Mesendoderm (in vitro differentiated cells): ENCODE measurements at regions not wholly inside any gene's neighbourhood (a gene's known extent, or its start where the extent isn't known, plus 50 kb on each side); places are given as distances from the start of the nearest gene placed in this dataset.

Experiments used
- DNase-seq: peaks from one replicate; pipeline ENCODE4 v3.0.0; 2013
- H2AK5ac ChIP-seq: 2 replicates; pipeline ENCODE4 v1.6.1; 2013; ENCODE audit warnings: low read length, inconsistent platforms
- H2BK120ac ChIP-seq: 2 replicates; pipeline ENCODE4 v1.6.1; 2013; ENCODE audit warnings: low read depth, mild to moderate bottlenecking, low read length, moderate library complexity, mixed read lengths
- H2BK15ac ChIP-seq: replicated peaks from 2 replicates; pipeline ENCODE4 v1.6.1; 2013; ENCODE audit warnings: low read depth, mild to moderate bottlenecking, moderate library complexity
- H2BK5ac ChIP-seq: 2 replicates; pipeline ENCODE4 v1.6.1; 2013; ENCODE audit warnings: low read length, inconsistent platforms
- H3K18ac ChIP-seq: 2 replicates; pipeline ENCODE4 v1.6.1; 2013; ENCODE audit warnings: mild to moderate bottlenecking, low read length, mixed read lengths
- H3K23ac ChIP-seq: one replicate; pipeline ENCODE4 v1.6.1; 2013; ENCODE audit warnings: low read length
- H3K27ac ChIP-seq: 2 replicates; pipeline ENCODE4 v1.5.1; 2013; ENCODE audit warnings: low read depth, mild to moderate bottlenecking, inconsistent platforms, low read length, moderate library complexity
- H3K27me3 ChIP-seq: 2 replicates; pipeline ENCODE4 v1.6.1; 2013; ENCODE audit warnings: low read length, control low read depth, mild to moderate bottlenecking, inconsistent platforms; ENCODE audit not compliant: insufficient read depth, poor library complexity
- H3K36me3 ChIP-seq: 2 replicates; pipeline ENCODE4 v1.6.1; 2013; ENCODE audit warnings: low read length, inconsistent platforms; ENCODE audit not compliant: control insufficient read depth, insufficient read depth
- H3K4ac ChIP-seq: one replicate; pipeline ENCODE4 v1.6.1; 2013; ENCODE audit warnings: low read depth, mild to moderate bottlenecking, low read length, moderate library complexity
- H3K4me1 ChIP-seq: 2 replicates; pipeline ENCODE4 v1.6.1; 2013; ENCODE audit warnings: low read depth, low read length, inconsistent platforms; ENCODE audit not compliant: control insufficient read depth
- H3K4me2 ChIP-seq: 2 replicates; pipeline ENCODE4 v1.6.1; 2013; ENCODE audit warnings: low read length
- H3K4me3 ChIP-seq: 2 replicates; pipeline ENCODE4 v1.5.1; 2013; ENCODE audit warnings: mild to moderate bottlenecking, low read length
- H3K56ac ChIP-seq: one replicate; pipeline ENCODE4 v1.6.1; 2013; ENCODE audit warnings: low read length
- H3K79me1 ChIP-seq: 2 replicates; pipeline ENCODE4 v1.6.1; 2013; ENCODE audit warnings: low read length, inconsistent platforms
- H3K79me2 ChIP-seq: 2 replicates; pipeline ENCODE4 v1.6.1; 2013; ENCODE audit warnings: mild to moderate bottlenecking, low read length; ENCODE audit not compliant: control insufficient read depth, insufficient read depth
- H3K9ac ChIP-seq: 2 replicates; pipeline ENCODE4 v1.6.1; 2013; ENCODE audit warnings: low read length, inconsistent platforms
- H4K5ac ChIP-seq: one replicate; pipeline ENCODE4 v1.6.1; 2013; ENCODE audit warnings: low read length
- H4K8ac ChIP-seq: one replicate; pipeline ENCODE4 v1.6.1; 2013; ENCODE audit warnings: low read depth, mild to moderate bottlenecking, control low read depth, low read length, moderate library complexity
- WGBS: extraction: QIAGEN DNeasy Blood & Tissue Kit; methylation state at CpG from one replicate; pipeline ENCODE4 v1.1.7; 2013; ENCODE audit warnings: low lambda C conversion rate, missing lambda C conversion rate; ENCODE audit not compliant: insufficient coverage; ENCODE audit errors: extremely low coverage; 5-methylcytosine and 5-hydroxymethylcytosine counted together

GRCh38 chr9:16030528-16031185 lies 477.8 kb downstream of the CCDC171 start:
- Histone ChIP-seq H2BK15ac (no peak overlapping the region), H3K27ac (no peak overlapping the region), H3K4ac (no peak overlapping the region), H2AK5ac (no peak overlapping the region), H3K36me3 (no peaks in the 10 kb centered on the region), H3K23ac (no peak overlapping the region), H3K79me1 (no peaks in the 10 kb centered on the region), H3K56ac (peak overlapping the region; percentile 42), H3K27me3 (no peaks in the 10 kb centered on the region), H3K4me3 (no peak overlapping the region), H3K18ac (no peak overlapping the region), H4K5ac (no peak overlapping the region), H3K4me2 (no peak overlapping the region), H3K9ac (no peak overlapping the region), H3K79me2 (no peaks in the 10 kb centered on the region), H4K8ac (no peak overlapping the region), H2BK120ac (no peak overlapping the region), H3K4me1 (peaks cover 13% of the 10 kb centered on the region), H2BK5ac (peak overlapping the region; percentile 30)
- DNase-seq, result peak; percentile 49
- WGBS, result no CpG with 5 or more reads among the region's 8 CpGs

- Histone ChIP-seq H4K8ac (no peak overlapping the region), H3K4me1 (peaks cover 13% of the 10 kb centered on the region), H3K56ac (peak overlapping the region; percentile 47), H3K4ac (no peak overlapping the region), H3K36me3 (no peaks in the 10 kb centered on the region), H3K79me2 (no peaks in the 10 kb centered on the region), H3K79me1 (no peaks in the 10 kb centered on the region), H2AK5ac (no peak overlapping the region), H2BK5ac (no peak overlapping the region), H3K23ac (no peak overlapping the region), H4K5ac (no peak overlapping the region), H3K4me3 (no peak overlapping the region), H3K4me2 (no peak overlapping the region), H3K18ac (no peak overlapping the region), H3K27ac (no peak overlapping the region), H3K9ac (no peak overlapping the region), H2BK15ac (no peak overlapping the region), H2BK120ac (no peak overlapping the region), H3K27me3 (no peaks in the 10 kb centered on the region)
- no CpG with 5 or more reads among the region's 2 CpGs for WGBS
- peak; percentile 88 for DNase-seq
These were observed 478.6 kb downstream of the CCDC171 start for GRCh38 chr9:16031486-16031885.

- Histone ChIP-seq H3K79me2 (no peaks in the 10 kb centered on the region), H3K4me3 (no peak overlapping the region), H3K4me1 (peaks cover 13% of the 10 kb centered on the region), H3K9ac (no peak overlapping the region), H3K18ac (no peak overlapping the region), H2AK5ac (no peak overlapping the region), H3K27ac (no peak overlapping the region), H3K79me1 (no peaks in the 10 kb centered on the region), H3K56ac (peak overlapping the region; percentile 47), H3K4me2 (no peak overlapping the region), H2BK5ac (no peak overlapping the region), H4K5ac (no peak overlapping the region), H2BK120ac (no peak overlapping the region), H3K23ac (no peak overlapping the region), H2BK15ac (no peak overlapping the region), H3K4ac (no peak overlapping the region), H4K8ac (no peak overlapping the region), H3K27me3 (no peaks in the 10 kb centered on the region), H3K36me3 (no peaks in the 10 kb centered on the region)
- no peak for DNase-seq
- WGBS, result no CpG with 5 or more reads among the region's 6 CpGs
These were observed 479.1 kb downstream of the CCDC171 start for GRCh38 chr9:16031971-16032370.

GRCh38 chr9:16032799-16033198 lies 480.0 kb downstream of the CCDC171 start:
- Histone ChIP-seq H3K56ac (no peak overlapping the region), H4K5ac (no peak overlapping the region), H2AK5ac (no peak overlapping the region), H3K4me3 (no peak overlapping the region), H3K4me1 (peaks cover 13% of the 10 kb centered on the region), H3K23ac (no peak overlapping the region), H3K4ac (no peak overlapping the region), H3K4me2 (no peak overlapping the region), H3K27ac (no peak overlapping the region), H3K27me3 (no peaks in the 10 kb centered on the region), H2BK120ac (no peak overlapping the region), H2BK15ac (no peak overlapping the region), H3K79me2 (no peaks in the 10 kb centered on the region), H3K36me3 (no peaks in the 10 kb centered on the region), H4K8ac (no peak overlapping the region), H3K9ac (no peak overlapping the region), H2BK5ac (no peak overlapping the region), H3K18ac (no peak overlapping the region), H3K79me1 (no peaks in the 10 kb centered on the region)
- no CpG with 5 or more reads among the region's 2 CpGs for WGBS
- DNase-seq, result peak; percentile 77

GRCh38 chr9:16033253-16033652 lies 480.4 kb downstream of the CCDC171 start:
- Histone ChIP-seq H2BK15ac (no peak overlapping the region), H3K4me3 (no peak overlapping the region), H3K4ac (no peak overlapping the region), H3K23ac (no peak overlapping the region), H3K27ac (no peak overlapping the region), H4K5ac (no peak overlapping the region), H2AK5ac (no peak overlapping the region), H3K18ac (no peak overlapping the region), H3K36me3 (no peaks in the 10 kb centered on the region), H3K79me1 (no peaks in the 10 kb centered on the region), H3K56ac (no peak overlapping the region), H3K9ac (no peak overlapping the region), H2BK120ac (no peak overlapping the region), H3K4me1 (peaks cover 13% of the 10 kb centered on the region), H3K79me2 (no peaks in the 10 kb centered on the region), H3K27me3 (no peaks in the 10 kb centered on the region), H3K4me2 (no peak overlapping the region), H4K8ac (no peak overlapping the region), H2BK5ac (no peak overlapping the region)
- WGBS, result no CpG with 5 or more reads among the region's 14 CpGs
- no peak for DNase-seq
